Fibroblast of mammary gland (primary cell): ENCODE measurements at regions not wholly inside any gene's neighbourhood (a gene's known extent, or its start where the extent isn't known, plus 50 kb on each side); places are given as distances from the start of the nearest gene placed in this dataset.

ENCODE experiments used
- DNase-seq: peaks from one replicate; pipeline ENCODE4 v3.0.0-alpha.2; 2010; ENCODE audit warnings: low read depth
- H3K4me3 ChIP-seq: 2 replicates; pipeline ENCODE4 v1.5.1; 2011; ENCODE audit warnings: low read depth, mild to moderate bottlenecking, low read length, moderate library complexity; ENCODE audit not compliant: control insufficient read depth
- TF ChIP-seq, protein P1 (sequence below): conservative IDR thresholded peaks from 2 replicates; pipeline ENCODE4 v1.5.1; 2011; ENCODE audit warnings: low read depth, low read length, inconsistent platforms; ENCODE audit not compliant: control insufficient read depth, insufficient read depth

DNA sequence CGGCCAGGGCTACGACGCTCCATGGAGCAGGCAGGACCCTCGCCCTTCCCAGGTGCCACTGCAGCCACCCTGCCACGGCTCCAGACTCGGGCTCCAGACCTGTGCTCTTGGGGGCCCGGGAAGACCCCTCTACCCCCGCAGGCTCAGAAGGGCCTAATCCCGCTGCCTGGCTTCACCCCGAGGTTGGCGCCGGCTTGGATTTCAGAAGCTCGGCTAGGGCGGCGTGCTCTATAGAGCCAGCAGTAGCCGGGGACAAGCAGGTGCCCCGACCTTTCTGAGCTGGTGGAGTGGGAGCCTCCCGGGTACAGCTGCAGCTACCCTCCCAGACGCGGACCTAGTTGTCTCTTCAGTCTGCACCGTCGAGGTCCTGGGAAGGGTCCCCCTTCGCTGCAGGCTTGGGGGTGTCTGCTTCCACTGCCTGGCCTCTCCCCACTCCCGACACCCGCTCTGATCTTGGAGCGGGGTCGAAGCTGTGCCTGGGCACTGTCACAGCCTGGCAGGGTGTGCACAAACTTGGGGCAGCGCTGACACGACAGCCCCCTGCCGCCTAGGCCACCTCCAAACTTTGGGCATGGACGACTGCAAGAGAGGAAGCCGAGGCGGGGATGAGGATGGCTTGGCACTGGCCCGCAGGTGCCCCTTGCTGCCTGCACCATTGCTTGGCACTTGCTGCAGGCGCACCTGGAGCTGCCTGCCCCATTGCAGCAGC, 1366.1 kb upstream of the CDH9 start:
- DNase-seq = no peak
- H3K4me3 ChIP-seq = no peak overlapping the region
- TF ChIP-seq, protein P1, sequence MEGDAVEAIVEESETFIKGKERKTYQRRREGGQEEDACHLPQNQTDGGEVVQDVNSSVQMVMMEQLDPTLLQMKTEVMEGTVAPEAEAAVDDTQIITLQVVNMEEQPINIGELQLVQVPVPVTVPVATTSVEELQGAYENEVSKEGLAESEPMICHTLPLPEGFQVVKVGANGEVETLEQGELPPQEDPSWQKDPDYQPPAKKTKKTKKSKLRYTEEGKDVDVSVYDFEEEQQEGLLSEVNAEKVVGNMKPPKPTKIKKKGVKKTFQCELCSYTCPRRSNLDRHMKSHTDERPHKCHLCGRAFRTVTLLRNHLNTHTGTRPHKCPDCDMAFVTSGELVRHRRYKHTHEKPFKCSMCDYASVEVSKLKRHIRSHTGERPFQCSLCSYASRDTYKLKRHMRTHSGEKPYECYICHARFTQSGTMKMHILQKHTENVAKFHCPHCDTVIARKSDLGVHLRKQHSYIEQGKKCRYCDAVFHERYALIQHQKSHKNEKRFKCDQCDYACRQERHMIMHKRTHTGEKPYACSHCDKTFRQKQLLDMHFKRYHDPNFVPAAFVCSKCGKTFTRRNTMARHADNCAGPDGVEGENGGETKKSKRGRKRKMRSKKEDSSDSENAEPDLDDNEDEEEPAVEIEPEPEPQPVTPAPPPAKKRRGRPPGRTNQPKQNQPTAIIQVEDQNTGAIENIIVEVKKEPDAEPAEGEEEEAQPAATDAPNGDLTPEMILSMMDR = no peak

DNA sequence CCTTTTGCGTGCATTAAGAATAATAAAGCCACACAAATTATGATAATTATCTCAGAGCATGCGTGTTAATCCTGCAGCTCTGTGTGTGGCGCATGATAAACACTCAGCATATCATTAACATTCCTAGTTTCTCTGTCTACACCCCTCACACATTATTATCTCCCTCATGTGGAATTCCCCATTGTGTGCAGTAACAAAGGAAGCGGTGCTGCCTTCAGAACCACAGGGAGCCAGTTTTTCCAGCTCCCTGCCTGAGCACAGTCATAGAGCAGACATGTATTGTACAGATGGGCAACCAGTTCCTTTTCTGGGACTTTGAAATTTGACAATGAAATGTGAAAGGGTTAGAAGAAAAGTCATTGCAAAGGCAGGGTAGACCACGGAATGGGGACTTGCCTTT, 1365.5 kb upstream of the CDH9 start:
- DNase-seq = no peak
- TF ChIP-seq, protein P1 = no peak

DNA sequence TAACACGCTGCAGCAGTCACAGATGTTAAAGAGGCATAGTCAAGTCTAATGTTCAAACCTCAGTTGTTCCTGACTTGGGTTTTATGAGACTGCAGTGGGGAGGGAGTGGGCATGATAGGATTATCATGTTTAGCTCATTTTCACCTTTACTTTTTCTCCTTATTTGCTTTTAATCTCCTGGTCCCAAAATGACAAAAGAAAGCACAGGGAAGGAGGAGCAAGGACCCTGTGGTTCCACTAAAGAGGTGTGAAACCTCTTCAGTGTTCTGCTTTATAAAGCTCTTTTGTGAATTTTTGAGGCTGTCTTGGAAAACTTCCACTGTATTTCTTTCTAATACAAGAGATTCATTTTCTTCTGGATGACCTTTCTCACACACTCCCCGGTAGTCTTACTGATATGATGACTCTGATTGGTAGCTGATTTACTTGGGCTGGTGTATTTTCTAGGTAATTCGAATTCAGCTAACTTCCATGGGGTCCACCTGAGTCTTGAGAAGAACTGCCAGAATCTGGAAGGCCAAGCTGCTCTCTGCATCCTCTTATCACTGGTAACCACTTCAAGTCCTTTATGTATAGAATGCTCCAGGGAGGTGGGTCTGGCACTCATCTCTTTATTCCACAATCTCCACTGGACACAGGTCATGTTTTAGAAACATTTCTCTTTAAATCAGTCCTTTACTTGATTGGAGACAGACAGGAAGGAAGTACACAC, 1364.4 kb upstream of the CDH9 start:
- no peak for DNase-seq
- H3K4me3 ChIP-seq = no peak overlapping the region
- TF ChIP-seq, protein P1 = no peak

More for the DNA sequence above, 1365.5 kb upstream of the CDH9 start:
- no peak overlapping the region for H3K4me3 ChIP-seq

DNA sequence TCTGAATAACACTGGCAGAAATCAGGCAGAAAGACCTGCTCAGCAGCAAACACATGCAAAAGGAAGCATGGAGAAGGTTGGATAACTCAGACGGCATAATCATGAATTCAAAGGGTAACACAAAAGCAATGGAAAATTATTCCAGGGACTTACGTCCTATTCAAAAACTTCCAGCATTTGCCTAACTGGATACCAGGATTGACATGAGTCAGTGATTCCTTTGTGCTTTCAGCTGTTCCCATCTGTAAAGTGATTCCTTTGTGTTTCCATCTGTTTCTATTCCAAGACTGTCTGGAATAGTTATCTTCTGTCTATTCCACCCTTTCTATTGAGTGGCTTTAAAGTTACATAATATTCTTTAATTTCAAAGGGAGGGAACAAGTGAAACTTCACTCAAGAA, 1361.7 kb upstream of the CDH9 start:
- no peak for DNase-seq
- TF ChIP-seq, protein P1 = no peak
- no peak overlapping the region for H3K4me3 ChIP-seq

DNA sequence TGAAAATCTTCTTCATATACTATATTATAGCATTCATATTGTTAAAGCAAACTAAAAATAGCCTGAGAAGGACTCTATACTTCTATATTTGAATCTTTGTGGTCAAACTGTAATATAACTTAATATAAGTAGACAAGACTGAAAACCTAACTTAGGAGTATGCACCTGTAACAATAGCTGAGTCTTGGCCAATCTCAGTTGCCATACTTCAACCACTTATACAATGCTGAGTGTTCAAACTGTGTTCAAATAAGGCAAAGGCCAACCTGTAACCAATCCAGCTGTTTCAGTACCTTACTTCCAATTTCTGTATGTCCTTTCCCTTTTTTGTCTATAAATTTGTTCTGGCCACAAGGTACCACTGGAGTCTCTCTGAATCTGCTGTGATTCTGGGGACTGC, 1360.8 kb upstream of the CDH9 start:
- TF ChIP-seq, protein P1 = no peak
- DNase-seq = no peak
- H3K4me3 ChIP-seq = no peak overlapping the region

DNA sequence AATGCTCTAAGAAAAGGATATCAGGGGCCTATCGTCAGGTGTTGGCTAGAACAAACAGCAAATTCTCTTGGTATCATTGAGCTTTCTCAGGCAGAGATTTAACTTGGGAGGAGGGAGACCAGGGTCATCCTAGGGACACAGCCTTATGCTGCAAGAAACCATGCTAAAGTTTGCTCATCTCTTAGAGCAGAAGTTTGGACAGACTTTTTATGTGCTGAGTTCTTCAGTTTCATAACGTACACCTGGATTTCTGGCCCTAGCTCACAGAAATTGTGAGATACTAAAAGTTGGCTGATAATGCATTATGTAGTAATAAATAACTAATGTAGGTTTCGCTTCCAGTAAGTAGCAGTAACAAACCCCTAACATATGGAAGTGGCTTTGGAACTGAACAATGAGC, 1359.8 kb upstream of the CDH9 start:
- no peak for DNase-seq
- H3K4me3 ChIP-seq = no peak overlapping the region
- TF ChIP-seq, protein P1 = no peak
